ENCODE measurements at regions not wholly inside any gene's neighbourhood (a gene's known extent, or its start where the extent isn't known, plus 50 kb on each side); places are given as distances from the start of the nearest gene placed in this dataset.

- Mint-ChIP-seq H3K4me1 (no peaks in the 10 kb centered on the region), H3K9me3 (ENCODE audit: insufficient read depth) (peaks cover 10% of the 10 kb centered on the region), H3K27me3 (no peaks in the 10 kb centered on the region), H3K4me3 (no peak overlapping the region), H3K27ac (no peak overlapping the region)
- H3K27me3 ChIP-seq (replicated peaks in 1 of 4; ENCODE audit: control extremely low read depth in 1 of 4, control insufficient read depth in 3 of 4, insufficient read depth in 4 of 4, low read length in 3 of 4): no peaks in the 10 kb centered on the region
- H3K9me3 ChIP-seq (ENCODE audit: control extremely low read depth in 1 of 3, control insufficient read depth in 2 of 3, insufficient read depth in 1 of 3, low read length in 2 of 3): peaks cover 3 to 5% (median 3%) of the 10 kb centered on the region in 3 donors
- ChIA-PET CTCF (no interaction called here), POLR2A (no interaction called here)
- H3K4me2 ChIP-seq (replicated peaks; ENCODE audit: low read depth, low read length, poor library complexity, severe bottlenecking): no peak overlapping the region
- TF ChIP-seq EZH2 (IDR thresholded peaks at IDR 0.05; ENCODE audit: borderline replicate concordance, insufficient read depth, low read depth, low read length, poor library complexity, severe bottlenecking): no peak
- no peak for TF ChIP-seq CTCF (IDR thresholded peaks at IDR 0.05)
- no peak overlapping the region for H3K27ac ChIP-seq (ENCODE audit: low read length in 2 of 2)
- 100% methylated on average over 1 of the region's 2 CpGs for WGBS (ENCODE audit: insufficient coverage)
- H3K4me3 ChIP-seq (ENCODE audit: control extremely low read depth in 1 of 5, extremely low read depth in 1 of 5, insufficient read depth in 1 of 5, low read depth in 2 of 5, low read length in 4 of 5): no peak overlapping the region
- H3K79me2 ChIP-seq (ENCODE audit: control insufficient read depth, insufficient read depth, low read length): no peaks in the 10 kb centered on the region
- ATAC-seq (ENCODE audit: low read depth): no peak
- H2AFZ ChIP-seq (ENCODE audit: insufficient read depth, low read depth, low read length, poor library complexity, severe bottlenecking): no peak overlapping the region
- H4K20me1 ChIP-seq (ENCODE audit: control insufficient read depth, insufficient read depth, low read length, poor library complexity, severe bottlenecking): no peaks in the 10 kb centered on the region
- H3K36me3 ChIP-seq (replicated peaks in 1 of 2; ENCODE audit: control extremely low read depth in 1 of 2, control insufficient read depth in 1 of 2, extremely low read depth in 1 of 2, insufficient read depth in 2 of 2, low read length in 1 of 2): no peaks in the 10 kb centered on the region
- DNase-seq: no peak
- H3K9ac ChIP-seq (ENCODE audit: low read length): no peak overlapping the region
- H3K4me1 ChIP-seq (ENCODE audit: control insufficient read depth in 2 of 2, insufficient read depth in 2 of 2, low read length in 2 of 2): no peaks in the 10 kb centered on the region
- intact Hi-C loops (cut with micrococcal nuclease): no loop called here
Measured at GRCh38 chr9:108331596-108331995, 524.2 kb downstream of the ACTL7B start.

GRCh38 chr9:108325406-108325805 is 530.4 kb downstream of the ACTL7B start:
- H4K20me1 ChIP-seq (ENCODE audit: control insufficient read depth, insufficient read depth, low read length, poor library complexity, severe bottlenecking): no peaks in the 10 kb centered on the region
- Mint-ChIP-seq H3K9me3 (ENCODE audit: insufficient read depth) (peaks cover 10% of the 10 kb centered on the region), H3K4me3 (no peak overlapping the region), H3K27me3 (no peaks in the 10 kb centered on the region), H3K4me1 (no peaks in the 10 kb centered on the region), H3K27ac (no peak overlapping the region)
- no peaks in the 10 kb centered on the region for H3K36me3 ChIP-seq (replicated peaks in 1 of 2; ENCODE audit: control extremely low read depth in 1 of 2, control insufficient read depth in 1 of 2, extremely low read depth in 1 of 2, insufficient read depth in 2 of 2, low read length in 1 of 2)
- 69% methylated on average over 1 of the region's 1 CpG for WGBS (ENCODE audit: insufficient coverage)
- no peak overlapping the region for H3K4me2 ChIP-seq (replicated peaks; ENCODE audit: low read depth, low read length, poor library complexity, severe bottlenecking)
- intact Hi-C loops (cut with micrococcal nuclease): no loop called here
- H3K4me3 ChIP-seq (ENCODE audit: control extremely low read depth in 1 of 5, extremely low read depth in 1 of 5, insufficient read depth in 1 of 5, low read depth in 2 of 5, low read length in 4 of 5): no peak overlapping the region
- no peak overlapping the region for H3K9ac ChIP-seq (ENCODE audit: low read length)
- H3K4me1 ChIP-seq (ENCODE audit: control insufficient read depth in 2 of 2, insufficient read depth in 2 of 2, low read length in 2 of 2): no peaks in the 10 kb centered on the region
- H3K27ac ChIP-seq (ENCODE audit: low read length in 2 of 2): no peak overlapping the region
- H2AFZ ChIP-seq (ENCODE audit: insufficient read depth, low read depth, low read length, poor library complexity, severe bottlenecking): no peak overlapping the region
- H3K9me3 ChIP-seq (ENCODE audit: control extremely low read depth in 1 of 3, control insufficient read depth in 2 of 3, insufficient read depth in 1 of 3, low read length in 2 of 3): peaks cover 3 to 7% (median 5%) of the 10 kb centered on the region in 3 donors
- ChIA-PET POLR2A (no interaction called here), CTCF (no interaction called here)
- ATAC-seq (ENCODE audit: low read depth) (no peak), DNase-seq (no peak)
- H3K27me3 ChIP-seq (replicated peaks in 1 of 4; ENCODE audit: control extremely low read depth in 1 of 4, control insufficient read depth in 3 of 4, insufficient read depth in 4 of 4, low read length in 3 of 4): no peaks in the 10 kb centered on the region
- TF ChIP-seq EZH2 (IDR thresholded peaks at IDR 0.05; ENCODE audit: borderline replicate concordance, insufficient read depth, low read depth, low read length, poor library complexity, severe bottlenecking) (no peak), CTCF (IDR thresholded peaks at IDR 0.05) (no peak)
- no peaks in the 10 kb centered on the region for H3K79me2 ChIP-seq (ENCODE audit: control insufficient read depth, insufficient read depth, low read length)

All from B cell (primary cell).